HG03280 (cell line): ENCODE measurements at regions not wholly inside any gene's neighbourhood (a gene's known extent, or its start where the extent isn't known, plus 50 kb on each side); places are given as distances from the start of the nearest gene placed in this dataset.
"Not testable (repeated sequence)": the region's sequence is repeated elsewhere in the genome, so short reads cannot be mapped to it uniquely, and the experiment has no call there.

Source experiments
- ATAC-seq: cut with Tn5 transposase; IDR thresholded peaks from one replicate; pipeline ENCODE4 v1.9.1; 2021; ENCODE audit warnings: mild to moderate bottlenecking, moderate library complexity; ENCODE audit not compliant: unreplicated experiment

- ATAC-seq, result not testable (repeated sequence)
These were observed 537.4 kb upstream of the STEAP1 start for GRCh38 chr7:89616829-89617228.

- ATAC-seq, result no peak
These were observed 536.0 kb upstream of the STEAP1 start for GRCh38 chr7:89618274-89618673.

DNA sequence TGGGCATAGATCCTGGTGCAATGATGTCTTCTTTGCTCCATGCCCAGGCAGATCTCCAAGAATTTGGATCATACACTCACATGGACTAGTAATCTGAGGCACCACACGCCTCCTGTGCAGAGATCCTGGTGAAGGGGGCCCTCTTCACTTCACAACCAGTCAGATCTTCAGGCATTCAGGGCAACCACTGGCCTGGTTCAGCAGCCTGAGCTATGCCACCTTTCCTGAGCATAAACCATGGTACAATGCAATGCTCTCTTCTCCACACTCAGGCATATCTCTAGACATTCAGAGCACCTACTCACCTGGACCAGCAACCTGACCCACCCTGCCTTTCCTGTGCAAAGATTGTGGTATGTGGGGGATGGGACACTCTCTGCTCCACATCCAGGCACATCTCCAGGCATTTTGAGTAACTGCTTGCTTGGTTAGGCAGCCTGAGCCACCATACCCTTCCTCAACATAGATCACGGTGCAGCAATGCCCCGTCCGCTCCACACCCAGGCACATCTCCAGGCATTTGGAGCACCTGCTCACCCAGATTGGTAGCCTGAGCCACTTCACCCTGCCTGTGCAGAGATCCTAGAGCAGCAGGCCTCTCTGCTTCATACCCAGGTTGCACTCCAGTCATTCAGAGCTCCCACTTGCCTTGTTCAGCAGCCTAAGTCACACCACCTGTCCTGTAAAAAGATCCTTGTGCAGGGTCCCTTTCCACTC, 532.2 kb upstream of the STEAP1 start:
- ATAC-seq, result no peak

GRCh38 chr7:89623018-89623672, 531.1 kb upstream of the STEAP1 start:
- ATAC-seq, result peak; percentile 88

DNA sequence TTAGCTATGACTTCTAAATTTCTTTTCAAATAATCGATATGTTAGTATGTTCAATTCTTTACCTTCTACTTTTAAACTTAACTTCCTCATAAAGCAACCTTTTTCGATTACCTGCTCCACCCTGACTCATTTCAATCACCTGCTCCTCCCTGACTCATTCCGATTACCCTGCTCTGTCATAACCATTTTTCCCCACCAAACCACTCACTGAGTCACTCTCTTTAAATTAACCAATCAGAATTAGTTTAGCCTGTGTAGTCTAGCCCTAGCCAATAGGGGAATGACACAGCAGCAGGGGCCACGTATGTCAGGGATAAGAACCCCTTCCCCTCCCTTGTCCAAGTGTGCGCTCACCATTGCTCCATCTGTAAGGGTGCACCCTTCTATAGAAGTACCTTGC, 530.1 kb upstream of the STEAP1 start:
- not testable (repeated sequence) for ATAC-seq

GRCh38 chr7:89648509-89648908, 505.8 kb upstream of the STEAP1 start:
- ATAC-seq, result no peak

DNA sequence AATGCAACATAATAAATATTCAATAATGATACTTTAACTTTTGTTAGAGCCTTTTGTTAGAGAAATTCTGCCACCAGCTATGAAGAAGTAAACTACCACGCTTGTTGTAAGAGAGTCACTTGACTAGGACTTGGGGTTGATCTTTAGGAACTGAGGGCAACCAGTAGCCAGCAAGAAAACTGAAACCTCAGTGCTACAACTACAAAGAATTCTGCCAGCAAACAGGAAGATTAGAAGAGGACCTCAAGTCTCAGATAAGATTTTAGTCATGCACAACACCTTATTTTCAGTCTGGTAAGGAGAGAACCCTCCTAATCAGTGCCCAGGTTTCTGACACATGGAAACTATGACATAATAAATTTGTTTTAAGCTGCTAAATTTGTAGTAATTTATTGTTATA, 498.3 kb upstream of the STEAP1 start:
- no peak for ATAC-seq

- no peak for ATAC-seq
These were observed 492.4 kb upstream of the STEAP1 start for GRCh38 chr7:89661876-89662275.

DNA sequence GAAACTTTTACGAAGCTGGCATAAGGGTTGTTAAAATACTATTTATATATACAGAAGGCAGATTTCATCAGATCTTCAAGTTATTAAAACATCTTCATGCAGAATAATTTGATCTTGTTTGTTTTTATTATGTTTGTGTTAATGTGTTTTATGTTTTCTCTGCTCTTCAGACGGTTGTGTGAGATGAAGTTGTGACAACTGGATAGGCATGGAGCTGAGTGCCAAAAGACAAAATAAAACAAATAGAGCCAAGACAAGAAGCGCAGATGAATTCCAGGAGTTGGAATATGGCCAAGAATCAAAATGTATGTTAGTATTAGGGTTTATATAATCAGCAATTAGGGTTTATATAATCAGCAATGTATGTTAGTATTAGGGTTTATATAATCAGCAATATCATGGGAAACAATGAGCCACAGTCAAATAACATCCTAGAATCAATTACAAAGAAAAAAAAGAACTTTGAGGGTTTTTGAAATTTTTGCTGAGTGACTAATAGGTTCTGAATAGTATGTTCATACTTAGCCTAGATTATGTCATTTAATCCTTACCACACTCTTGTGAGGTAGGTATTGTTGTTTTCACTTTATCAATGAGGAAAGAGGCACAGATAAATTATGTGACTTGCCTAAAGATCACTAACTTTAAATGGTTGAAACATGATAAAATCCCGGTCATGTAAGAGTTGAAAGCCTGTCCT, 488.0 kb upstream of the STEAP1 start:
- no peak for ATAC-seq

DNA sequence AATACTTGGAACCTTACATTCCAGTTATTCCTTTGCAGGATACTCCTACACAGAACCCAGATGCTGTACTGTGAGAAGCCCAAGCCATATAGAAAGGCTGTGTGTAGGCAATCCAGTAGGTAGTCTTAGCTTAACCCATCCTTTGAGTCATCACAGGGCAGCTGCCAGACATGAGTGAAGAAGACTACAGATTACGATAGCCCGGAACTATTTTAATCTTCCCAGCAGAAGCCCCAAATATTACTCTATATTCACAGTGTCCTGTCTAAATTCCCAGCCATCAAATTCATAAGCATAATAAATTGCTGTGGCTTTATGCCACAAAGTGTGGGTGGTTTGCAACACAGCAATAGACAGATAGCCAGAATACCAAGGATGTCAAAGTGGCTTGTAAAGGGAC, 474.1 kb upstream of the STEAP1 start:
- ATAC-seq, result no peak

GRCh38 chr7:89681448-89681847, 472.8 kb upstream of the STEAP1 start:
- ATAC-seq, result no peak

GRCh38 chr7:89685287-89685686, 469.0 kb upstream of the STEAP1 start:
- ATAC-seq, result no peak

DNA sequence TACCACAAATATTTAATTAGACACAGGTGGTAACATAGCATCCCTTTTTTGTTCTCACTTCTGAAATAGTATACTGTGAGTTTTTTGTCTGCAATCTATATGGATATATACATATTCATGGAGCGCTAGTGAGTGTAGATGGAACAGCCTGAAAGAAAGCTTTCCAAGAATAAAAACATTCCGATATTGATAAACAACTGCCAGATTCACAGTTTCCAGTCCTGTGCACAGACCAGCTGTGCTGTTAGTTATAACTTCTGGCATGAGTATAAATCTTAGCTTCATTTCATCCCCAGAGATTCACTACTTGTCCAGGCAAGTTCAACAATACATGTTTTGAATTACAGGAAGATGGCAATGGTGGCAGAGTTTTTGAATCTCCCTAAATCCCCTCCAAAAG, 467.1 kb upstream of the STEAP1 start:
- no peak for ATAC-seq

GRCh38 chr7:89695241-89695640, 459.0 kb upstream of the STEAP1 start:
- no peak for ATAC-seq

GRCh38 chr7:89714131-89714530, 440.1 kb upstream of the STEAP1 start:
- no peak for ATAC-seq

DNA sequence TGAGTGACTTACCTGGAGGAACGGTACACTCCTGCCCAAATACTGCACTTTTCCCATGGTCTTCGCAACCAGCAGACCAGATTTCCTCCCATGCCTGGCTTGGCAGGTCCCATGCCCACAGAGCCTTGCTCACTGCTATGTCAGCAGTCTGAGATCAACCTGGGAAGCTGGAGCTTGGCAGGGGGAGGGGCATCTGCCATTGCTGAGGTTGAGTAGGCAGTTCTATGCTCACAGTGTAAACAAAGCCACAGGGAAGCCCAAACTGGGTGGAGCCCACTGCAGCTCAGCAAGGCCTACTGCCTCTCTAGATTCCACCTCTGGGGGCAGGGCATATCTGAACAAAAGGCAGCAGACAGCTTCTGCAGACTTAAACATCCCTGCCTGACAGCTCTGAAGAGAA, 435.3 kb upstream of the STEAP1 start:
- ATAC-seq, result not testable (repeated sequence)

DNA sequence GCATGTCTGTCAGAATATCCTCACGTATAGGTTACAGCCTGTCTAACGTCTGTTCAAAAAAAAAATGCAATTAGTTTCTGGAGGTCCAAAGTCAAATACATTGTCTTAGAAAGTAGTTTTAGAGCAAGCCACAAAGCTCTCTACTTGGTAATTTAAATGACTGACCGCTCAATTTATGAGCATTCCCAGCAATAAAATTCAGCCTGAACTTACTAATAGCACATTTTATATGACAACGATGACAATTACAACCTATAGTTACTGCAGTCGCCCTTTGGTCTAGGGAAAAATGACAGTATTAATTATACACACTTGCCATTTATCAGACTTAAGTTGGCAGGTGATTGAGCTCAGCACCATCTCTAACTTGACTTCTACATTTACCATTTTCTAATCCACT, 425.8 kb upstream of the STEAP1 start:
- ATAC-seq, result no peak

GRCh38 chr7:89731751-89732445, 422.4 kb upstream of the STEAP1 start:
- no peak for ATAC-seq

DNA sequence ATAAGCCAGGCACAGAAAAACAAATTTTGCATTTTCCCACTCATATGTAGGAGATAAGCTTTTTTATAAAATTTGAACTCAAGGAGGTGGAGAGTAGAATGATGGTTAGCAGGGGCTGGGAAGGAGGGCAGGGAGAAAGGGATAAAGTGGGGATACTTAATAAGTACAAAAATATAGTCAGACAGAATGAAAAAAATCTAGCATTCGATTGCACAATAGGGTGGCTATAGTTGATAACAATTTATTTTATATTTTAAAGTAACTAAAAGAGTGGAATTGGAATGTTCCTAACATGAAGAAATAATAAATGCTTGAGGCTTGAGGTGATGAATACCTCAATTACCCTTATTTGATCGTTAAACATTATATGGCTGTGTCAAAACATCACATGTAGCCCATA, 415.7 kb upstream of the STEAP1 start:
- no peak for ATAC-seq

DNA sequence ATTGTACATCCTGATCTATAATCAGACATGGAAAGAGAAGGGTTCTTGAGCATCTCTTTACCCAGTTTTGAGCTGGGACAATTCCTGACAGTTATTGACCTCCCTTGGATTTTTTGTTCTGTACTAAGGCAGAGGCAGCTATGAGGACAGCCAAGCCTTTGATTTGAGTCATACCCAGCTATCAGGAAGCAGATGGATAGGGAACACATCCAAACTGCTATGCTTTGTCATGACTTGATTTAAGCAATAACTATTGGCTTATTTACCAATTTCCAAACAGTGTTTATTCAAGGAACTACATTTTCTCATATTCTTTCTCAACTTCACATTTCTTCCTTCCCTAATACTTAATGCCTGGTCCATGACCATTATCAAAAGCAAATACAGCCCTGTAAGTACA, 396.4 kb upstream of the STEAP1 start:
- no peak for ATAC-seq

DNA sequence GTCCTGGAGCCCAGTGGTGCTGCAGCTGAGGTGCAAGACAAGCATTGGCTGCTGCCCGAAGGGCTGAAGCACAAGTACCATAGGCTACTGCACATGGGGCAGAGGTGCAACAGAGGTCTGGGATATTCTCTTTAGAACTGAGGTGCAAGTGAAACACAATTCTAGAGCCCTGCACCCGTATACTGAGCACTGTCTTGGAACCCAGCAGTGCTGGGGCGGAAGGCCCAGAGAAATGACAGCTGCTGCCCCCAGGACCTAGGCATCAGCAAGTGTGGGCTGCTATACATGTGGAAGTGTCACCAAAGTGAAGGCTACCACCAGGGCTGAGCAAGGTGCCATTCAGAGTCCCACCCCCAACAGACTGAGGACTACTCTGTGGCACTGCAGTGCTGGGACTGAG, 393.6 kb upstream of the STEAP1 start:
- no peak for ATAC-seq

DNA sequence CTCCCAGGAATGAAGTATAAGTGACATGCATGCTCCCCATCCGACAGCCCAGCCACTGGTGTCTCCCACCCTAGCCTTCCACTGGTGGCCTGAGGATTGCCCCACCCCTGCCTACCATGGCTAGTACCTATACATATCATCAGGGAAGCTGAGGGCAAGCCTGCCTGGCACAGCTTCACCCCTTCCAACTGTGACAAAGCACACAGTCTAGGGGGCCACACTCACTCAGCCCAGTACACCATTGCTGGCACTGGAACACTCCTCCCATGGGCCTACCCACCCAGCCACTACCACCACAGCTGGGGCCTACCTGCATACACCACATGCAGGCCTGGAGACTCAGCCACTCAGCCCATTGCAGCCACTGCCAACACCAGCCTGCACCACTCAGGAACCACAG, 393.1 kb upstream of the STEAP1 start:
- ATAC-seq, result no peak
